Astrocyte of the cerebellum (primary cell): ENCODE measurements at regions not wholly inside any gene's neighbourhood (a gene's known extent, or its start where the extent isn't known, plus 50 kb on each side); places are given as distances from the start of the nearest gene placed in this dataset.

ENCODE experiments used
- DNase-seq: peaks from one replicate; pipeline ENCODE4 v3.0.0-alpha.2; 2011; ENCODE audit warnings: low read depth
- H3K4me3 ChIP-seq: 2 replicates; pipeline ENCODE4 v1.5.1; 2011; ENCODE audit warnings: mild to moderate bottlenecking, low read depth, low read length, moderate library complexity
- in situ Hi-C: cut with HindIII; loops from 2 replicates; pipeline ENCODE4 v1.10.0; 2017; ENCODE audit warnings: low sequenced_read_pairs
- TF ChIP-seq, protein P1 (sequence below): IDR thresholded peaks from 2 replicates; pipeline ENCODE4 v1.5.1; 2012; ENCODE audit warnings: low read length, low read depth, moderate library complexity, mild to moderate bottlenecking; ENCODE audit errors: missing control alignments

DNA sequence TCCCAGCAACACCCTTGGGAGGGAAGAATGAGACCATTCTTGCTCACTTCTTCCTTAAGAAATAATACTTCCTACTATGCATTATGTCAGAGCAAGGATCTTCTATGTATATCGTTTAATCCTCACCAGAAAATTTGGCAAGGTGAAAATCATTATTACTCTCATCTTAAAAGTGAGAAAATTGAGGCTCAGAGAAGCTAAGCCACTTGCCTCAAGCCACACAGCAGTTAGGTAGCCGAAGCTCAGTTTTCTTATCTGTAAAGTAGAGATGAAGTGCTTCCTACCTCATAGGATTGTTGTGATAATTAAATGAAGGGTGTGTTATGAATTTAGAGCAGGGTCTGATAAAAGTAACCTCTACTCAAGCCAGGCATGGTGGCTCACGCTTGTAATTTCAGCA is 368.9 kb upstream of the ASIC2 start:
- DNase-seq: no peak
- no peak overlapping the region for H3K4me3 ChIP-seq
- TF ChIP-seq, protein P1, sequence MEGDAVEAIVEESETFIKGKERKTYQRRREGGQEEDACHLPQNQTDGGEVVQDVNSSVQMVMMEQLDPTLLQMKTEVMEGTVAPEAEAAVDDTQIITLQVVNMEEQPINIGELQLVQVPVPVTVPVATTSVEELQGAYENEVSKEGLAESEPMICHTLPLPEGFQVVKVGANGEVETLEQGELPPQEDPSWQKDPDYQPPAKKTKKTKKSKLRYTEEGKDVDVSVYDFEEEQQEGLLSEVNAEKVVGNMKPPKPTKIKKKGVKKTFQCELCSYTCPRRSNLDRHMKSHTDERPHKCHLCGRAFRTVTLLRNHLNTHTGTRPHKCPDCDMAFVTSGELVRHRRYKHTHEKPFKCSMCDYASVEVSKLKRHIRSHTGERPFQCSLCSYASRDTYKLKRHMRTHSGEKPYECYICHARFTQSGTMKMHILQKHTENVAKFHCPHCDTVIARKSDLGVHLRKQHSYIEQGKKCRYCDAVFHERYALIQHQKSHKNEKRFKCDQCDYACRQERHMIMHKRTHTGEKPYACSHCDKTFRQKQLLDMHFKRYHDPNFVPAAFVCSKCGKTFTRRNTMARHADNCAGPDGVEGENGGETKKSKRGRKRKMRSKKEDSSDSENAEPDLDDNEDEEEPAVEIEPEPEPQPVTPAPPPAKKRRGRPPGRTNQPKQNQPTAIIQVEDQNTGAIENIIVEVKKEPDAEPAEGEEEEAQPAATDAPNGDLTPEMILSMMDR: no peak
- in situ Hi-C loops: no loop called here

DNA sequence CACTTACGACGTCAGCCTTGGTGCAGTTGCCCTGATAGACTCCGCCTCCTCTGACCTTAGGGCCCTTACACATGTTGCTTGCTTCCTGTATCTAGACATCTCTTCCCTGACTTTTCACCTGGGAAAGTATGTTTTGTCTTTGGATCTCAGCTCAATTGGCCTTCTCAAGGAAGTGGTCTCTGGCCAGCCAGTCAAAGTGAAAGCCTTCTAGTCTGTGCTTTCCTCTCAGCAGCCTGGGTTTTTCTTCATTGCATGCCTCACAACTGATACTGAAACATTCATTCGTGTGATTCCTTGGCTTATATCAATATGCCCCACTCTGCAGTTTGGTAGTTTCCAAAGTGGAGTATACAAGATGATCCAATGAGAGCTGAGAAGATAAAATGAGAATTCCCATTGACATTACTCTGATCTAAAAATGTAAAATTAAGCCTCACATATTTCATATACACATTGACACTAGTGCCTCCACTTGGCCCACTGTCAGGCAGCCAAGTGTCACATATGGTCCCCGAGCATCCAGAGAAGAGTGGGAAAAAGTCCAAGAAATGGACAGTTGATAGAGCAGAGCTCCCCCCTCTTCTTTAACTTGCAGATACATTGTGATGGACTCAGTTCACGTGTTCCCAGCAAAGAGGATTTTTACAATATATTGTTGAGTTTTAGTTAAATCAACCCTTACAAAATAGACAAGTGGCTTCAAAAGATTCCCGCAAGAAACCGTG is 371.2 kb upstream of the ASIC2 start:
- in situ Hi-C loops: no loop called here
- TF ChIP-seq, protein P1: no peak
- DNase-seq: no peak
- H3K4me3 ChIP-seq: no peak overlapping the region

DNA sequence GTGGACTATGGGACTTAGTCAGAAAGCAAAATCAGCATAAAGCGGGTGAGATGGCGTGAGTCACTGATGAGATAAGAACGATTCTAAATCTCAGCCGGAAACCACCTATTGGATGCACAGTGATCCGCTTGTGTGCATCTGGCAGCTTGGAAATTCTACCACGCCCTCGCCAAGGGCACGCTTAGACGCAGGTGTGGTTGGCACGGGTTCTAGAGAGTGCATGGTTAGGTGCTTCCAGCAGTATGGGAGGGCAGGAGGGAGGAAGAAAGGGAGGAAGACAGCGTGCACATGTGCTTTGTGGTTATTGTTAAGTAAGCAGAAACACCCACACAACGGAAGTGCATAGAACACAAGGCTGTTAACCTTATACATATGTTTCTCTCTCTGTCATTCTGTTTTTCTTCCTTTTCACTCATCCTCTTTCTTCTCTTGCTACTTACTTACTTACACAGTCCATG is 374.0 kb upstream of the ASIC2 start:
- TF ChIP-seq, protein P1: no peak
- DNase-seq: no peak
- in situ Hi-C loops: no loop called here

DNA sequence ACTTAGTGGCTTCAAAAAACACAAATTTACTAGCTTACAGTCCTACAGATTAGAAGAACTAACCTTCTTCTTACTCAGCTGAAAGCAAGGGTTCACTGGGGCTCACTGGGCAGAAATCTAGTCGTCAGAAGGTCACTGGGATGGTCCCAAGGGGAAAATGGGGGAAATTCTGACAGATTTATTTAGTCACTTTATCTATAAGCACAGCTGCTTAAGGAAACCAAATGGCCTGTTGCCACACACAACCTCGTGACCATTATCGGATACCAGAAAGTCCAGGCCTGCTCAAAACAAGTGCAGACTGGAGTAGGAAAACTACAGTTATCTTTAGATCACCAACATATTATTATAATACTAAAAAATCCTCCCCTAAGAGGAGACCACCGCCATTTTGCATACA is 374.6 kb upstream of the ASIC2 start:
- in situ Hi-C loops: no loop called here
- no peak overlapping the region for H3K4me3 ChIP-seq
- TF ChIP-seq, protein P1: no peak
- DNase-seq: no peak

More for the DNA sequence above, 374.0 kb upstream of the ASIC2 start:
- no peak overlapping the region for H3K4me3 ChIP-seq

DNA sequence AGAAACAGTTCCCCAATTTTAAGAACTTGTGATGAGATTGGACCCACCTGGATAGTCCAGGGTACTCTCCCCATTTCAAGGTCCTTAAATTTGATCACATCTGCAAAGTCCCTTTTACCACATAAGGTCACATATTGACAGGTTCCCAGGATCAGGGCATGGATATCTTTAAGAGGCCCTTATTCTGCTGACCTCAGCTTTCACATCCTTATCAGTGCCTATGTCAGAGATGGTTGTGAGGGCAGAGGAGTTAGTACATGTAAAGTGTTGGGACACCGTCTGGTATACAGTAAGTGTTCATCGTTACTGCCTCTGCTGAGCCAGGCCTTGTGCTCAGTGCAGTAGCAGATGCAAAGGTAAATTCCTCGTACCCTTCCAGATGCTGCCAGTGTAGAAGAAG is 375.4 kb upstream of the ASIC2 start:
- TF ChIP-seq, protein P1: no peak
- in situ Hi-C loops: no loop called here
- no peak for DNase-seq

DNA sequence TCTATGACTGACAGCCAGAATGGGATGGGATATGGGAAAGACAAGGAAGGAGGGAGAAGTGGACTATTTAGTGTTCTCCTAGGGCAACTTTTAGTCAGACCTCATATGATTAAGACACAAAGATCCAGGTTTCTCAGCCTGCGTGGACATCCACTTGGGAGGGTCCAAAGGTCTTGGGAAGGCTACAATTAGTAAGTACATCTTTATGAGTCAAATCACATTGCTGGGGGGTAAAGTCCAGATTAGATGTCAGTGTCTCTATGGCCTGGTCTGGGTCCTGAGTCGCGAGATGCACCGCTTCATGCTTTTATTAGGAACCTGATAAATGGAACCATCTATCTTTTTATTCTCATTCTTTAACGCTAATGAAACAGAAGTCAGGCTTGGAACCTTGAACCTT is 378.4 kb upstream of the ASIC2 start:
- no peak for DNase-seq
- H3K4me3 ChIP-seq: no peak overlapping the region
- in situ Hi-C loops: no loop called here
- TF ChIP-seq, protein P1: no peak

More for the DNA sequence above, 375.4 kb upstream of the ASIC2 start:
- no peak overlapping the region for H3K4me3 ChIP-seq
